Nucleus accumbens (tissue), 56 donors: ENCODE measurements at regions not wholly inside any gene's neighbourhood (a gene's known extent, or its start where the extent isn't known, plus 50 kb on each side); places are given as distances from the start of the nearest gene placed in this dataset.
"Not testable (repeated sequence)": the region's sequence is repeated elsewhere in the genome, so short reads cannot be mapped to it uniquely, and the experiment has no call there.

ENCODE experiments used
- DNase-seq, 56 donors: peaks; one replicate each; lab custom pipeline; 2025; lab: John Stamatoyannopoulos, UW

- DNase-seq, result no peak
Measured at GRCh38 chr12:116360579-116361413, 83.3 kb upstream of the MED13L start.

DNA sequence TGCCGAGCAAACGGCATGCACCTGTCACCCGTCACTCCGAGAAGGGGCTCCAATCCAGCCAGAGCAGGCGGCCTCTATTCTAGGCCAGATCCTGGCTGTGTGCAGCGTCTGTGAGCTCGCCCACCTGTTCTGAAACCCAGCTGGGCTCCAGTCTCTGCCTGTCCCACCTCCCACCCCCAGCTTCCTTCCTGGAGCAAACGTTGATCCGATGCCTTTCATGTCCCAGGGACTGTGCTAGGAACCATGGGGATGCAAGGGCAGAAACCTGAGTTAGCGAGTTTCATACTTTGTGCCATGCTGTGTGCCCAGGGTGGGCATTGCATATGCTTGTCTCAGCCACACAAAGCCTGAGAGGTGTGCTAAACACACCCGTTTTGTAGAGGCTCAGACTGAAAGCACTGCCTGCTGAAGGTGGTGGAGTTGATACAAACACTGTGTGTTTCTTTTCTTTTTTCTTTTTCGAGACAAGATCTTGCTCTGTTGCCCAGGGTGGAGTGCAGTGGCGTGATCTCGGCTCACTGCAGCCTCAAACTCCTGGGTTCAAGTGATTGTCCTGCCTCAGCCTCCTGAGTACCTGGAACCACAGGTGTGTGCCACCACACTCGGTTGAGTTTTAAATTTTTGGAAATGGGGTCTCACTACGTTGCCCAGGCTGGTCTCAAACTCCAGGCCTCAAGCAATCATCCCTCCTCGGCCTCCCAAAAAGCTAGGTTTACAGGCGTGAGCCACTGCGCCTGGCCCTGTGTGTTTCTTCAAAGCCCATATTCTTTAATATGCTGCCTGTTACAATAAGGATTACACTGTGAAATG, 84.1 kb upstream of the MED13L start:
- DNase-seq, result no peak

DNA sequence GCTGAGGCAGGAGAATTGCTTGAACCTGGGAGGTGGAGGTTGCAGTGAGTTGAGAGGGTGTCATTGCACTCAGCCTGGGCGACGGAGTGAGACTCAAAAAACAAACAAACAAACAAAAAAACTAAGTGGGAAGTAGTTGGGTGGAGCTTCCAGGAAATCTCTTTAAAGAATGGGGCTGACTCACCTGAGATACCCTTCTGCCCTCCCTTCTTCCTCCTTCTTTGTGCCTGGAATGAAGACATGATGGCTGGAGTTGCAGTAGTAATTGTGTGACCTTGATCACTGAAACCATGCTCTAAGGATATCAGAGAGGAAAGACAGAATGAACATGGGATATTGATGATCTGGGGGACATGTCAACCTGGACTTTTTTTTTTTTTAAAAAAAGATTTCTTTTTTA, 87.6 kb upstream of the MED13L start:
- DNase-seq, result no peak

DNA sequence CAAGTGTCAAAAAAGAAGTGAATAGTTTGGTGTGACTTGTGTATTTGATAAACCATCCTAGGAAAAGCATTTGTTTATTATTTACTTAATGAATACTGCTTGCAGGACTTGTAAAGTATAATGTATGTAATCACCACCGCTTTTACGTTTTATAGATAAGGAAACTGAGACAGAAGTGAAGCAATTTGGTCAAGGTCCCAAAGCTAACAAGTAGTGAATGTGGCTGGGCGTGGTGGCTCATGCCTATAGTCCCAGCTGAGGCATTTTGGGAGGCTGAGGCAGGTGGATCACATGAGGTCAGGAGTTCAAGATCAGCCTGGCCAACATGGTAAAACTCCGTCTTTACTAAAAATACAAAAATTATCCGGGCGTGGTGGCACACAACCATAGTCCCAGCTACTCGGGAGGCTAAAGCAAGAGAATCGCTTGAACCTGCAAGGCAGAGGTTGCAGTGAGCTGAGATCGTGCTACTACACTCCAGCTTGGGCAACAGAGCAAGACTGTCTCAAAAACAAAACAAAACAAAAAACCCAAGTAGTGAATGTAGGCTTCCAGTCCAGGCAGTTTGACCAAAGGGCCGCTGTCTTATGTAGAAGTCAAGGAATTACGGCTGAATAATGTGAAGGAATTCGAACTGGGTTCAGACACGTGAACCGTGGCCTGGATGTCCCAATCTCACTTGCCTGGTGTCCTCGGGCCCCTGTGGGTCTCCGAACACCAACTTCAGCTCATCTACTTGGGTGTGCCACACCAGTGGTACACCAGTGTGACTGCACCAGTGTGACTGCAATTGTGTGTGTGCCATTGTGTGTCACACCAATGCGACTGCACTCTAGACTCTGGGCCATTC, 88.3 kb upstream of the MED13L start:
- no peak for DNase-seq

DNA sequence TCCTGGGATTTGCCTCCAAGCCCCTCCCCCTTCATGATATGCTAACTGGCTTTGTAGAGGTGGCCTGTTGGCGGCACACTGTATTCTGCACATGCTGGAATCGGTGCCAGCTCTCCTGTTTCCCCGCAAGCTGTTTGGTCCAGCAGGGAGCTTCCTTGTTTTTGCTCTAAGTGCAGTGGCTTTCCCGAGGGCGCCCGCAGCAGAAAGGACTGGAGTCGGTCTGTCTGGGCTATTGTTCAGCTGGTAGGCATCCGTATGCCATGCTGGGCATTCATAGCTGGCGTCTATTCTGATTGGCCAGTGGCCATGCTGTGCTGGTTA, 88.9 kb upstream of the MED13L start:
- peak in 2 of 56 donors; percentile 3 to 20 for DNase-seq

- DNase-seq, result no peak
Measured at GRCh38 chr12:116366824-116367223, 89.3 kb upstream of the MED13L start.

GRCh38 chr12:116368196-116369194, 91.0 kb upstream of the MED13L start:
- DNase-seq, result peak in 1 of 56 donors; percentile 4

GRCh38 chr12:116370004-116370404, 92.5 kb upstream of the MED13L start:
- no peak for DNase-seq

DNA sequence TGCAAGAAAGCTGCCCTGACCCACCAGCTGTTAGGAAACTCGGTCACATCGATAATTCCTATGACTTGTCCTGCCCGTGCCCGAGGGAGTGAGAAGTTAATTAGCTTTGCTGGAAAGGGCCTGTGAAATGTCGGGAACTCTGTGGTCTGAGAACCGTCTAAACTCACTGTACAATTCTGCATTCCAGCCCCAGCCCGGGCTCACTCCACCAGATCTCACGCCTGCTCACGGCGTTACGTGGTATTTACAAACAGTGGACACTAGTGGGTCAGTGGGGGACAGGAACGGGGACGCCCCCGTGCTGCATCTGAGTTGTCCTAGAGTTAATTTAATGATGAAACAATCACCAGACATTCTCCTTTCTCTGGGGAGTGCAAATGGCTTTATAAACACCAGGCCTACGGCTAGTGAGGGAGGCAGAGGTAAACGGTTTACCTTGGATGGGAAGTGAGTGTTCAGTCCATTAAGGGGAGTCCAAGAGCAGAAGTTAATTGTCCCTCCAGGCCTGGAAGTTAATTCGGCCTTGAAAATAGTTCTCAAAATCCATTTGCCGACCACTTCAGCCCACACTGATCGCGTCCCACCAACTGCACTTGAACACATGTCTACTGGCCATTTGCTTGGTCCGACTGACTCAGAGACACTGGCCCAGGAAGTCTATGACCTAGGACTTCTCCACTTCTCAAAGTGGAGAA, 93.5 kb upstream of the MED13L start:
- DNase-seq, result no peak

DNA sequence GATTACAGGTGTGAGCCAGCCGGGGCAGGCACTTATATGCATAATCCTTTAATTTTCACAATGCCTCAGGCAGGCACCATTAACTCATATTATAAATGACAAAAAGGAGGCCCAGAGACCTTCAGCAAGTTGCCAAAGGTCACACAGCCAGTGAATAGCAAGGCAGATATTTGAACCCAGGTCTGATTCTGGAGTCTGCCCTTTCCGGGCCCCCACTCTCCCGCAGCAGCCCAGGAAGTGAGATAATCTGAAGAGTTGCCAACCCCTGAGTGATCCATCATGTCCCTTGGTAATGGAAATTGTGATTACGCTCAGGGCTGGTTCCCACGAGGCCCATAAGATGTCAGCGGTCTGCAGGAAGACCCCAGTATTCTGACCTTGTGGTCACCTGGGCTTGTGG, 95.3 kb upstream of the MED13L start:
- no peak for DNase-seq

DNA sequence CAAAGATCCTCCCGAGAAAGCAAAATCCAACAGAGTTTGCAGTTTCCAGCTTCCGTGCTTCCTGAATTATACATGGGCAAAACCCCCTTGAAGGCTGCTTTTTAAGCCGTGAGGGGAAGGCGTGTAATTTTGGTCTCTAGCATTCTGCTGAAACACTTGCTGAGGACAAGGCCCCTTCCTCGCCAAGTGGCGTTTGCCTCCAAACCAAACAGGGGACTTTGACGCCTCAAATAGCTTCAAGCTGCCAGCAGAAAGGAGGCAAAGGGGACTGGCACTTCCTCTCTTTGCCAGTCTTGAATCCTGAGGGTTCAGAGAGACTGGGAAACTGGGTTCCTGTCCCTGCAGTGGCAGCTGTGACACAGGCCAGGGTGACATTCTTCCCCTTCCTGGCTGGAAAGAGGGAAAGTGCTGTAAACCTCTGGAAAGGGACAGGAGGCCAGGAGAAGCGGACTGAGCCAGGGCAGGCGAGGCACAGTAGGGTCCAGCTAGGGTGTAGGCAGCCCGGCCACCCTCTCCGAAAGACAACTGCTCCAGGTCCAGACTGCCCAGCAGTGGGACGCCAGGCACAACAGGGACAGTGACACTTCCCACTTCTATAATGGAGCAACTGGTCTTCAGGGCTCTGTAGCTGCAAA, 96.2 kb upstream of the MED13L start:
- DNase-seq, result no peak

GRCh38 chr12:116374207-116374606, 96.7 kb upstream of the MED13L start:
- no peak for DNase-seq

DNA sequence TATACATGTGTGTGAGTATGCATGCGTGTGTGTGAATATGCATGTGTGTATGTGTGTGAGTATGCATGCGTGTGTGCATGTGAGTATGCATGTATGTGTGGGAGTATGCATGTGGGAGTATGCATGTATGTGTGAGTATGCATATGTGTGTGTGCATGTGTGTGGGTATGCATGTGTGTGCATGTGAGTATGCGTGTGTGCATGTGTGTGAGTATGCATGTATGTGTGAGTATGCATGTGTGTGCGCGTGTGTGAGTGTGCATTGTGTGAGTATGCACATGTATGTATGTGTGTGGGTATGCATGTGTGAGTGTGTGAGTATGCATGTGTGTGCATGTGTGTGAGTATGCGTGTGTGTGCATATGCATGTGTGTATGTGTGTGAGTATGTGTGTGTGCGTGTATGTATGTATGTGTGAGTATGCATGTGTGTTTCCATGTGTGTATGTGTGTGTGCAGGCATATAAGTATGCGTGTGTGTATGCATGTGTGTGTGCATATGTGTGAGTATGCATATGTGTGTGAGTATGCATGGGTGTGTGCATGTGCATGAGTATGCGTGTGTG, 97.9 kb upstream of the MED13L start:
- DNase-seq, result no peak

GRCh38 chr12:116376354-116377193, 99.1 kb upstream of the MED13L start:
- DNase-seq, result no peak

DNA sequence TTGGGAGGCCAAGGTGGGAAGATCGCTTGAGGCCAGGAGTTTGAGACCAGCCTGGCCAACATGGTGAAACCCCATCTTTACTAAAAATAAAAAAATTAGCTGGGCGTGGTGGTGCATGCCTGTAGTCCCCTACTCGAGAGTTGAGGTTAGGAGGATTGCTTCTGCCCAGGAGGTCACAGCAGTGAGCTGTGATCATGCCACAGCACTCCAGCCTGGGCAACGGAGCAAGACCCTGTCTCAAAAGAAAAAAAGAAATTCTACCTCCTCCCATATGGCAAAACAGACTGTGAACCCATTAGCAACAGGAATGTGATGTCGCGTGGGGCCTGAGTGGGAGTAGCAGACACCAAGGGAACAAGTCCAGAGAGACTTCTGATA, 99.7 kb upstream of the MED13L start:
- DNase-seq, result not testable (repeated sequence)

GRCh38 chr12:116378002-116378401, 100.5 kb upstream of the MED13L start:
- no peak for DNase-seq

DNA sequence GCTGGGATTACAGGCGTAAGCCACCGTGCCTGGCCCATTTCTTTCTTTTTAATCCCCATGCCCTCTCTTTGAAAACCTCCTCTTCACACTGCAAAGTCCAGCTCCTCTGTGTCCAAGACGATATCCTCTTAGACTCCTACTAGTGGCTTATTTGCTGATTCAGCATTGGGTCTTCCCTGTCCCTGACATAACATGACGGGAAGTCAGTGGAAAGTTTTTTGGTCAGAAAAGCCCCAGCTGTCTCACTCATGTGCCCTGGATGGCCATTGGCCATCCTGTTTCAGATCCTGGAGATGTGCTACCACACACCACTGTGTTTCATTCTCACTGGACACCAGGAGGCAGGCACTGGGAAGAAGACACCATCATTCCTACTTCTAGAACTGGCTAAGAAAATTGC, 102.6 kb upstream of the MED13L start:
- DNase-seq, result no peak
